ENCODE measurements at regions not wholly inside any gene's neighbourhood (a gene's known extent, or its start where the extent isn't known, plus 50 kb on each side); places are given as distances from the start of the nearest gene placed in this dataset.

DNA sequence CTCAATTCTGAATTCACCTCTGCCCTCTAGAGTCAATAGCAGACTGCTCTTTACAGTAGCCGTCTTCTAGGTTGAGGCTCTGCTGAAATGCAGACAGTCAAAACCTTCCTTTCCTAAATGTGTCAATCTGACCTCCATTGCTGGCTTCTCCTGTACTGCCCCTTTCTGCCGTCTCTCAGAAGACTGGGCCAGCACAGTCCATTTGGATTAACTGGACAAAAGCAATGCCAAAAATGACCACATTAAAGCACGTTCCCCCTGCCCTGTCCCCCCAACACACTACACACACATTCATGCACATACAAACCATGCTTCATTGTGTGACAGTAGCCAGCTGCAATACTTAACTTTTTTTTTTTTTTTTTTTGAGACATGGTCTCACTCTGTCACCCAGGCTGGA, 130.2 kb upstream of the LIFR start:
- Histone ChIP-seq H3K27me3 (no peaks in the 10 kb centered on the region), H3K4me1 (no peaks in the 10 kb centered on the region), H3K36me3 (no peaks in the 10 kb centered on the region), H3K4me3 (no peak overlapping the region), H3K27ac (no peak overlapping the region), H3K9me3 (no peaks in the 10 kb centered on the region)
- intact Hi-C loops (cut with DNase I) = no loop called here
- TF ChIP-seq, protein P1, sequence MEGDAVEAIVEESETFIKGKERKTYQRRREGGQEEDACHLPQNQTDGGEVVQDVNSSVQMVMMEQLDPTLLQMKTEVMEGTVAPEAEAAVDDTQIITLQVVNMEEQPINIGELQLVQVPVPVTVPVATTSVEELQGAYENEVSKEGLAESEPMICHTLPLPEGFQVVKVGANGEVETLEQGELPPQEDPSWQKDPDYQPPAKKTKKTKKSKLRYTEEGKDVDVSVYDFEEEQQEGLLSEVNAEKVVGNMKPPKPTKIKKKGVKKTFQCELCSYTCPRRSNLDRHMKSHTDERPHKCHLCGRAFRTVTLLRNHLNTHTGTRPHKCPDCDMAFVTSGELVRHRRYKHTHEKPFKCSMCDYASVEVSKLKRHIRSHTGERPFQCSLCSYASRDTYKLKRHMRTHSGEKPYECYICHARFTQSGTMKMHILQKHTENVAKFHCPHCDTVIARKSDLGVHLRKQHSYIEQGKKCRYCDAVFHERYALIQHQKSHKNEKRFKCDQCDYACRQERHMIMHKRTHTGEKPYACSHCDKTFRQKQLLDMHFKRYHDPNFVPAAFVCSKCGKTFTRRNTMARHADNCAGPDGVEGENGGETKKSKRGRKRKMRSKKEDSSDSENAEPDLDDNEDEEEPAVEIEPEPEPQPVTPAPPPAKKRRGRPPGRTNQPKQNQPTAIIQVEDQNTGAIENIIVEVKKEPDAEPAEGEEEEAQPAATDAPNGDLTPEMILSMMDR (IDR thresholded peaks at IDR 0.05) = no peak
- WGBS, 2 donors = 81 to 87% methylated on average over 3 of the region's 3 CpGs
- ATAC-seq (no peak), DNase-seq (no peak)

DNA sequence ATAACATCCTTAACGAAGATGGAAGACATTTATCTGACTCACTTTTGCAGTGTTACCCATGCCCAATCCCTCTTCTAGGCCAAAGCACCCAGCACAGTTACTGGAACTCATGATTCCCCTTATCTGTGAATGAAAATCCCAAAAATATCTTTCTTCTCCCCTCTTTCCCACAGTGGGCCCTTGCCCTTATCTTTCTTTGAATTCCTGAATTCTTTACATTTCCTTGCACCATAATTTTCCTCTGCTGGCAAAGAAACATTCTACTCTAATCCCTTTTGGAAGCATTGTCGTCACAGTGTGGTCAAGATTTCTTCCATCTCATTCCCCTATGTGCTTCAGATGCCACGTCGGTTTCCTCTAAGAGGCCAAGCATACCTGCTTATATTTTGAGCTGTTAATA, 135.9 kb upstream of the LIFR start:
- TF ChIP-seq, protein P1 (IDR thresholded peaks at IDR 0.05) = no peak
- Histone ChIP-seq H3K4me3 (no peak overlapping the region), H3K4me1 (peaks cover 0 to 18% (median 0%) of the 10 kb centered on the region in 9 donors), H3K9me3 (no peaks in the 10 kb centered on the region), H3K27me3 (no peaks in the 10 kb centered on the region), H3K27ac (no peak overlapping the region), H3K36me3 (no peaks in the 10 kb centered on the region)
- DNase-seq (no peak), ATAC-seq (no peak)
- WGBS, 2 donors = 82 to 89% methylated on average over 4 of the region's 4 CpGs
- intact Hi-C loops (cut with DNase I) = loop anchor here in 1 of 10 donors (2.0 kb wide), 1 partner anchor 20 kb away; no protein-coding TSS in a partner anchor

DNA sequence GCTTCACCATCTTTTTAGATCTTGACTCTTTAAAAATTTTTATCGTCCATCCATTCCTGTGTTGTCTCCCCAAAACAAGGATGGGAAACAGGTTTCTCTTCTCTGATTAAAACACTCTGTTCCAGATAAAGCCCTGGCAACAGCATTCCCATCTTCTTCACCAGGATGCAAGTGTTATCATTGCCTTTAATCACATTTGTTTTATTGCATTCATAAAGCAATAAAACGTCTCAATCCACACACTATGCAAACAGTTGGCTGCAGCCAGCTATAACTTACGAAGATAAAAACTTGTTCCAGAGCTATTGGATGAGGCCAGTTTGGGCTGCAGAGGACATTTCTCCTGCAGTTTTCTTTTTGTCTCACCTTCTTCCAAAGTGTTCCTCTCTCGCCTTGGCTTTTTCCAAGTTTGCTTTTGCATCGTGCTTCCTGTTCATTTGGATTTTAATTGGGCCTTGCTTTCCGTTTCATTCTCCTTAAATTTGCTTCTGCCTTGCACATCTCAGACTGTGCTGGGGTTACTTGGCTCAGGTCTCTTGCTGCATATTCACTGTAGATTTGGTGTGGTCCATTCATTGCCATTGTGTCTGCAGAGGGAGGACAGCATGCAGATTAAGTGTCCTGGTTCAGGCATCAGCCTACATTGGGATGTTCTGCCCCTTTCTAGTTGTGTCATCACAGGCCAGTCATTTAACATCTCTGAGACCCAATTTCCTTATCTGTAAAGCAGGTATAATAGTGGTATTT, 136.5 kb upstream of the LIFR start:
- intact Hi-C loops (cut with DNase I) = loop anchor here in 1 of 10 donors (2.0 kb wide), 1 partner anchor 20 kb away; no protein-coding TSS in a partner anchor
- WGBS, 2 donors = 88 to 90% methylated on average over 6 of the region's 6 CpGs
- no peak for DNase-seq

DNA sequence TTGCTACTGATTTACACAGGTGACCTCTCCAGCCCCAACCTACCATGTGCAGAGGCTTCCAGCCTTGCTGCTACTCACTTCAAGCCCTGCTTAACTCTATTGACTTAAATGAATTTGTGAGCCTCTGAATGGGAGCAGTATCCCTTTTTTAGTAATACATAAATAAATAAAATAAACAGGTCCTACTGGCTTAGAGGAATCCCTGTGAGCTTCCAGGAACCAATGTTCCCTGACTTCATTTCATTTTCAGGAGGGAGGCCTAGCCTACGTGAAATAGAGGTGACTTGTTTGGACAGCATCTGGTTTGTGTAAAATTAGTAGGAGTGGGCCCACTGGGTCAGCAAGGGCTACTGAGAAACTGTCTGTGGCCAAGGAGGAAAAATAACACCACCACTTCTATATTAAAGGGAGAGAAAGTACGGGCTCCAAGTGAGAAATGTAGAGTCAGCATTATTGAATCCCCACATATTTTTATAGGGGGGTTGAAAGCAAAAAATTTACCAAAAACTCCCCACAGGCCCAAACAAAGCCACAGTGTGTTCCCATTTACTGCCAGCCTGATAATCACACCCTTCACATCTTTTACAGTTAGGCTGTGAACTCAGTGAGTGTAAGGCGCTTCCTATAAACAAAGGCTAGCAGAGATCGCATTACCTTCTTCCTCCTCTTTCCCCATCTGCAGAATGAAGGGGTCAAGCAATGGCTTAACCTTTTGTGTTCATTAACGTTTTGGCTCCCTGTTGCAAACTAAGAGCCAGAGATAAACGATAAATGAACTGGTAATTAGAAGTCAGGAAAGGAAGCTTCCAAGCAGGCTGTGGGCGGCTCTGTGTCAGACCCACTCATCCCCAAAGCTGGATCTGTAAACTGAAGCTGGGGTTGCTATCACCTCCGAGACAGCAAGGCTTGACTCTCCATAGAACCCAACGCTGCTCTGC, 138.8 kb upstream of the LIFR start:
- no peak for DNase-seq
- H3K4me1 ChIP-seq = peaks cover 0 to 22% (median 0%) of the 10 kb centered on the region in 9 donors
- WGBS, 2 donors = 57 to 59% methylated on average over 9 of the region's 9 CpGs
- intact Hi-C loops (cut with DNase I) = no loop called here
- no peaks in the 10 kb centered on the region for H3K9me3 ChIP-seq
- H3K4me3 ChIP-seq = no peak overlapping the region
- no peaks in the 10 kb centered on the region for H3K36me3 ChIP-seq
- ATAC-seq = peak in 3 of 8 donors; percentile 31 to 71 (median 38)
- TF ChIP-seq, protein P1 (IDR thresholded peaks at IDR 0.05) = no peak
- H3K27ac ChIP-seq = no peak overlapping the region
- no peaks in the 10 kb centered on the region for H3K27me3 ChIP-seq

More for the DNA sequence above, 136.5 kb upstream of the LIFR start:
- TF ChIP-seq, protein P1 (IDR thresholded peaks at IDR 0.05) = no peak
- H3K9me3 ChIP-seq = no peaks in the 10 kb centered on the region
- no peaks in the 10 kb centered on the region for H3K36me3 ChIP-seq
- no peak for ATAC-seq
- H3K27ac ChIP-seq = no peak overlapping the region
- no peaks in the 10 kb centered on the region for H3K27me3 ChIP-seq
- no peak overlapping the region for H3K4me3 ChIP-seq
- H3K4me1 ChIP-seq = peaks cover 0 to 22% (median 0%) of the 10 kb centered on the region in 9 donors

Measured in heart right ventricle (tissue), 16 donors.